ENCODE measurements at regions not wholly inside any gene's neighbourhood (a gene's known extent, or its start where the extent isn't known, plus 50 kb on each side); places are given as distances from the start of the nearest gene placed in this dataset.
A peak's percentile ranks its signal among the peaks of the same experiment; 100 is the strongest.

- DNase-seq (ENCODE audit: low read depth) = no peak
- H3K4me3 ChIP-seq (replicated peaks; ENCODE audit: low read depth, low read length) = no peak overlapping the region
- TF ChIP-seq, protein P1, sequence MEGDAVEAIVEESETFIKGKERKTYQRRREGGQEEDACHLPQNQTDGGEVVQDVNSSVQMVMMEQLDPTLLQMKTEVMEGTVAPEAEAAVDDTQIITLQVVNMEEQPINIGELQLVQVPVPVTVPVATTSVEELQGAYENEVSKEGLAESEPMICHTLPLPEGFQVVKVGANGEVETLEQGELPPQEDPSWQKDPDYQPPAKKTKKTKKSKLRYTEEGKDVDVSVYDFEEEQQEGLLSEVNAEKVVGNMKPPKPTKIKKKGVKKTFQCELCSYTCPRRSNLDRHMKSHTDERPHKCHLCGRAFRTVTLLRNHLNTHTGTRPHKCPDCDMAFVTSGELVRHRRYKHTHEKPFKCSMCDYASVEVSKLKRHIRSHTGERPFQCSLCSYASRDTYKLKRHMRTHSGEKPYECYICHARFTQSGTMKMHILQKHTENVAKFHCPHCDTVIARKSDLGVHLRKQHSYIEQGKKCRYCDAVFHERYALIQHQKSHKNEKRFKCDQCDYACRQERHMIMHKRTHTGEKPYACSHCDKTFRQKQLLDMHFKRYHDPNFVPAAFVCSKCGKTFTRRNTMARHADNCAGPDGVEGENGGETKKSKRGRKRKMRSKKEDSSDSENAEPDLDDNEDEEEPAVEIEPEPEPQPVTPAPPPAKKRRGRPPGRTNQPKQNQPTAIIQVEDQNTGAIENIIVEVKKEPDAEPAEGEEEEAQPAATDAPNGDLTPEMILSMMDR (IDR thresholded peaks at IDR 0.05; ENCODE audit: low read length, missing control alignments) = no peak
Measured at GRCh38 chr17:13120864-13121263, 103.0 kb upstream of the ELAC2 start.

- TF ChIP-seq, protein P1 (IDR thresholded peaks at IDR 0.05; ENCODE audit: low read length, missing control alignments) = no peak
- DNase-seq (ENCODE audit: low read depth) = no peak
Measured at GRCh38 chr17:13118311-13118710, 100.5 kb upstream of the ELAC2 start.

DNA sequence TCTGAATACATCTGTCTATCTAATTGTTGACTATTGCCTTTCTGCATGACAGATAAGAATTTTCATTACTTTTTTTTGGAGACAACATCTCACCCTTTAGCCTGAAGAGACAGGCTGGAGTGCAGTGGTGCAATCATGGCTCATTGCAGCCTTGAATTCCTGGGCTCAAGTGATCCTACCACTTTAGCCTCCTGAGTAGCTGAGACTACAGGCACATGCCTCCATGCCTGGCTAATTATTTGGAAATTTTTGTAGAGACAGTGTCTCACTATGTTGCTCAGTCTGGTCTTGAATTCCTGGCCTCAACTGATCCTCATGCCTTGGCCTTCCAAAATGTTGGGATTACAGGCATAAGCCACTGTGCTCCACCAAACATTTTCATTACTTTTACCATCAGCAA, 99.8 kb upstream of the ELAC2 start:
- DNase-seq (ENCODE audit: low read depth) = no peak
- TF ChIP-seq, protein P1 (IDR thresholded peaks at IDR 0.05; ENCODE audit: low read length, missing control alignments) = no peak
- no peak overlapping the region for H3K4me3 ChIP-seq (replicated peaks; ENCODE audit: low read depth, low read length)

More at GRCh38 chr17:13118311-13118710, 100.5 kb upstream of the ELAC2 start:
- no peak overlapping the region for H3K4me3 ChIP-seq (replicated peaks; ENCODE audit: low read depth, low read length)

GRCh38 chr17:13114601-13115031, 96.8 kb upstream of the ELAC2 start:
- peak; percentile 39 for DNase-seq (ENCODE audit: low read depth)
- H3K4me3 ChIP-seq (replicated peaks; ENCODE audit: low read depth, low read length) = no peak overlapping the region
- TF ChIP-seq, protein P1 (IDR thresholded peaks at IDR 0.05; ENCODE audit: low read length, missing control alignments) = peak; percentile 78

DNA sequence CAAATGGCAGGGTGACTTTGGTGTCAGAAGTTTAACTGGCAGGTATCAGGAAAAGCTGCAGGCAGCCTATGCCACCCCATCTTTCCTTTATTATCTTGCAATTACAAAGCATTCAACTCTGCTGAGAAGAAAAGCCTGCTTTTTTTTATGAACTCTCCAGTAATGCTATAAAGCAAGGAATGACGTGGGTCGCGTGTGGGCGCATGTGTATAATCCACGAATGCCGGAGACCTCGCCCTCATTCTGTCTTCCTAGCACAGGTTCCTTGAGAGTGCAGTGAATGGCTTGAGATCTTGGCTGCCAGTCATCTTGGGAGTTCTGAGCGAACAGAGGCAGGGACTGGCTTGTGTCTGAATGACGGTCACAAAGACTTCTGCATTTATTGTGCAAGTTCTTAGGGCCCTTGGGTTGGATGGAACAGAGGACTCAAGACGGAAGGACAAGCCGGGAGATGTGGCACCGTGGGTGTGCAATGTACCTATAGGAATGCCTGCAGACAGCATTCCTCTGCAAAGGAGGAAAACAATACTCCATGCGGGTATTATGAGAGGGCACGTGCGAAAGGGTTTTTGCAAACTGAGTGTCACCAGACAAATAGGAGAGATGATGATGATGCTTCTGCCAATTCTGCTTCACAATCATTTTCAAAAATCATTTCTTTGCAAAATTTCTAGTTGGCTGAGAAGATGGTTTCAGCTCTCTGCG, 96.1 kb upstream of the ELAC2 start:
- DNase-seq (ENCODE audit: low read depth) = no peak
- TF ChIP-seq, protein P1 (IDR thresholded peaks at IDR 0.05; ENCODE audit: low read length, missing control alignments) = no peak
- H3K4me3 ChIP-seq (replicated peaks; ENCODE audit: low read depth, low read length) = no peak overlapping the region

DNA sequence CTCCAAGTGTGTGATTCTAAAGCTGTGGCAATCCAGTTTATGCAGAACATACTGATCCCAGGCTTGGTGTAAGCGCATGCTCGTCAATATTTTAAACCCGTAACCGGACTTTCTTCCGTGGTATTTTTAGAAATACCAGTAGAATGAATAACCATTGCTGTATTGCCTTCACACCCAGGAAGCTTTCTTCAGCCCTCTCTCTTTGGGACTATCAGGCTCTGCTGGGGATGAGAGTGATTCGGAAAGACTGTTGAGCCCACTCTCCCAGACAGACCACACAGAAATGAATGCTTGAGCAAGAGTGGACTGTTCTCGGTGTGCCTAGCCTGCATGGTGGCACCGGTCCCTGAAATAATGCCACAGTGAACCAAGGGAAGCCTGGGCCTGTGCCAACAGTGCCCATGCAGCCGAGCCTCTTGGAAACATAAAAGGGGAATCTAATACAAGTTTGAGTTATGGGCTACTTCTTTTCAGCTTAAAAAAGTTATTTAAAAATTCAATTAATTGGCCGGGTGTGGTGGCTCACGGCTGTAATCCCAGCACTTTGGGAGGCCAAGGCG, 89.9 kb upstream of the ELAC2 start:
- DNase-seq (ENCODE audit: low read depth) = no peak
- no peak overlapping the region for H3K4me3 ChIP-seq (replicated peaks; ENCODE audit: low read depth, low read length)
- TF ChIP-seq, protein P1 (IDR thresholded peaks at IDR 0.05; ENCODE audit: low read length, missing control alignments) = no peak

- TF ChIP-seq, protein P1 (IDR thresholded peaks at IDR 0.05; ENCODE audit: low read length, missing control alignments) = no peak
- H3K4me3 ChIP-seq (replicated peaks; ENCODE audit: low read depth, low read length) = no peak overlapping the region
- no peak for DNase-seq (ENCODE audit: low read depth)
Measured at GRCh38 chr17:13106171-13106570, 88.3 kb upstream of the ELAC2 start.
